Activated CD4-positive, alpha-beta T cell treated with anti-CD3 and anti-CD28 coated beads, Interleukin-2, amount 10 ng/mL, durations not matched to agents 24 days and 14 days (primary cell): ENCODE measurements at regions not wholly inside any gene's neighbourhood (a gene's known extent, or its start where the extent isn't known, plus 50 kb on each side); places are given as distances from the start of the nearest gene placed in this dataset.

Source experiments
- DNase-seq: peaks from one replicate; pipeline ENCODE4 v3.0.0; 2022
- H3K27ac Mint-ChIP-seq: one replicate; pipeline ENCODE4 v1.8.0; 2022; ENCODE audit warnings: mild to moderate bottlenecking, mixed read lengths
- H3K27me3 Mint-ChIP-seq: one replicate; pipeline ENCODE4 v1.8.0; 2022; ENCODE audit warnings: mixed read lengths
- H3K36me3 Mint-ChIP-seq: one replicate; pipeline ENCODE4 v1.8.0; 2022; ENCODE audit warnings: low read depth, mild to moderate bottlenecking, mixed read lengths
- H3K4me1 Mint-ChIP-seq: one replicate; pipeline ENCODE4 v1.8.0; 2021; ENCODE audit warnings: mixed read lengths
- H3K4me3 Mint-ChIP-seq: one replicate; pipeline ENCODE4 v1.8.0; 2022; ENCODE audit warnings: mild to moderate bottlenecking, moderate library complexity, mixed read lengths
- H3K9me3 Mint-ChIP-seq: one replicate; pipeline ENCODE4 v1.8.0; 2021; ENCODE audit warnings: mixed read lengths
- intact Hi-C: fragments of 100-400 bp; cut with micrococcal nuclease; formaldehyde crosslinking; loops from one replicate; pipeline ENCODE4 v1.15.1; 2023

DNA sequence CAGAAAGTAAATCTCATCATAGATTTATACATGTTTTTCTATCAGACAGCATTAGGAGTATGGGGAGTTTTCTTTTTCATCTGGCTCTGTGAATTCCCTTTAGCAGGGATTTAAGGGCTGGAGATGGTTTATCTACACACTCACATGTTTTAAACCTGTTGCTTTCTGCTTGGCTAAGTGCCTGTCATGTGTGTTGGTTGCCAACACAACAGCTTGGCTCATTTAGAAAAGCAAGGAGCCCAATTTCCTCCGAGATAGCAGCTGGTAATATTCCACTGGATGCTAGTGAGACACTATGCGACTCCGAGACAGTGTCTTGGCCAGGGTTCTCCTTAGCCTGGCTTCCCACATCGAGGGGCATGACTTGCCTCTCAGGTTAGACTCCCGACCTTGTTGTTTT is 83.3 kb downstream of the KLF5 start:
- DNase-seq = no peak
- Mint-ChIP-seq H3K36me3 (no peaks in the 10 kb centered on the region), H3K27me3 (no peaks in the 10 kb centered on the region), H3K9me3 (peaks cover 8% of the 10 kb centered on the region), H3K4me1 (no peaks in the 10 kb centered on the region), H3K4me3 (no peak overlapping the region), H3K27ac (no peak overlapping the region)
- intact Hi-C loops = no loop called here

DNA sequence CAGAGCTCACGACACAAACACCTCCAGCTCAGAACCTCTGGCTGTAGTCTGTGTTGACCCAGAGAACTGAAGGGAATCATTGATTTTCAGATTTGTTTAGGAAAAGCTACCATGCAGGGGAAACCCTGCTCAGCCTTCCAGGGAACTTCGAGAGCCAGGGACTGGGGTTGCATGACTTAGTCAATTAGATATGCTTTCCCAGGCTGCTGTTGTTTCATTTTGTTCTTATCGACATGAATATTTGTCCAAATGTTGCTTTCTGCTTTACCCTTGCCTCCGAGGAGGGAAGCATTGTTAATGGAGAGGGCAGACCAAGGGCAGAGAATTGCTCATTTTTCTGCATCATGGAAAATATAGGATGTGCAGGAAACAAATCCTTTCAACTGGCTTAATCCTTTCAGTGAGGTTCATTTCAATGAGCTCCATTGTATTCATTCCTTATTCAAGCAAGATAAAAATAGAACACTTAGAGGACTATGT is 82.5 kb downstream of the KLF5 start:
- intact Hi-C loops = no loop called here
- H3K27ac Mint-ChIP-seq = no peak overlapping the region
- DNase-seq = no peak
- H3K9me3 Mint-ChIP-seq = peaks cover 4% of the 10 kb centered on the region
- no peaks in the 10 kb centered on the region for H3K27me3 Mint-ChIP-seq
- H3K4me3 Mint-ChIP-seq = no peak overlapping the region
- no peaks in the 10 kb centered on the region for H3K36me3 Mint-ChIP-seq
- H3K4me1 Mint-ChIP-seq = no peaks in the 10 kb centered on the region

DNA sequence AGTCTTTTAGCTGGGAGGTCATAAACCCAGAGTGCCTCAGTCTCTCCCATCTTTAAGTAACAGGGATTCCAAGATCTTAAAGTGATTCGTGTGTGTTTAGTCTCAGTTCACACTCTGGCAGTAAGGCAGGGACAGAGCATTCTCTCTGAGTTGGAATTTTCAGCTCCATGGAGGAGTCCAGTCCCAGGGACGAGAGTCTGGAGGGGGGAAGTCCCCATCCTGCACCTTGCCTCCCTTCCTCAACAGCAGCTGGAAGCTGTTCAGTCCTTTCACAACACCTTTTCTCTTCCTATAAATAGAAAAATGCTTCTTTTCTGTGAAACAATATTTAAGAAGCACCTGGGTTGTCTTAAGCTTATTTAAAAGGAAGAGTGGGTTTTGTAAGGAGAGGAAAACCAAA is 82.0 kb downstream of the KLF5 start:
- Mint-ChIP-seq H3K4me1 (no peaks in the 10 kb centered on the region), H3K36me3 (no peaks in the 10 kb centered on the region), H3K27me3 (no peaks in the 10 kb centered on the region), H3K4me3 (no peak overlapping the region), H3K27ac (no peak overlapping the region), H3K9me3 (no peaks in the 10 kb centered on the region)
- intact Hi-C loops = no loop called here
- DNase-seq = no peak

GRCh38 chr13:73138638-73139491 is 80.1 kb downstream of the KLF5 start:
- H3K4me3 Mint-ChIP-seq = no peak overlapping the region
- intact Hi-C loops = no loop called here
- no peak for DNase-seq
- H3K27ac Mint-ChIP-seq = no peak overlapping the region
- H3K4me1 Mint-ChIP-seq = no peaks in the 10 kb centered on the region
- no peaks in the 10 kb centered on the region for H3K36me3 Mint-ChIP-seq
- no peaks in the 10 kb centered on the region for H3K27me3 Mint-ChIP-seq
- no peaks in the 10 kb centered on the region for H3K9me3 Mint-ChIP-seq

GRCh38 chr13:73138276-73138637 is 79.5 kb downstream of the KLF5 start:
- H3K9me3 Mint-ChIP-seq = no peaks in the 10 kb centered on the region

GRCh38 chr13:73136776-73137175 is 78.0 kb downstream of the KLF5 start:
- Mint-ChIP-seq H3K27me3 (no peaks in the 10 kb centered on the region), H3K4me3 (no peak overlapping the region), H3K36me3 (no peaks in the 10 kb centered on the region), H3K9me3 (no peaks in the 10 kb centered on the region), H3K4me1 (no peaks in the 10 kb centered on the region), H3K27ac (no peak overlapping the region)
- no peak for DNase-seq
- intact Hi-C loops = no loop called here

More at GRCh38 chr13:73138276-73138637, 79.5 kb downstream of the KLF5 start:
- Mint-ChIP-seq H3K36me3 (no peaks in the 10 kb centered on the region), H3K27me3 (no peaks in the 10 kb centered on the region), H3K4me1 (no peaks in the 10 kb centered on the region), H3K4me3 (no peak overlapping the region), H3K27ac (no peak overlapping the region)
- intact Hi-C loops = no loop called here
- no peak for DNase-seq

DNA sequence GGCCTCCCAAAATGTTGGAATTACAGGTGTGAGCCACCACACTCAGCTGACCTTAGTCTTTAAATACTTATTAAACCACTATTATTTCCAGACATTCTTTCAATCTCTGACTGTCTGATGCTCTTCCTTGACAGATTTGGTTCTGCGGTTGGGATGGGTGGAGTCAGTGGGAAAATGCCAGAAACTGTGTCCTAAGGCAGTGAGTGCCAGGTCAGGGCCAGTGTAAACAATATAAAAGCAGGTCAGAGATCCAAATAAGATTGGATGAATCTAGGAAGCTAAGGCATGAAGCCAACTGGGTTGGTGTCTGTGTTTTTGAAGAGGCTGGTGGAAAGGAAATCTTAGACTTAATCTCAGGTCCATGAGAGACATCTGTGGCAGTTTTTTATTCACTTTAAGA is 74.7 kb downstream of the KLF5 start:
- intact Hi-C loops = no loop called here
- no peaks in the 10 kb centered on the region for H3K36me3 Mint-ChIP-seq
- DNase-seq = no peak
- no peak overlapping the region for H3K27ac Mint-ChIP-seq
- no peaks in the 10 kb centered on the region for H3K4me1 Mint-ChIP-seq
- H3K27me3 Mint-ChIP-seq = no peaks in the 10 kb centered on the region
- no peak overlapping the region for H3K4me3 Mint-ChIP-seq
- no peaks in the 10 kb centered on the region for H3K9me3 Mint-ChIP-seq

DNA sequence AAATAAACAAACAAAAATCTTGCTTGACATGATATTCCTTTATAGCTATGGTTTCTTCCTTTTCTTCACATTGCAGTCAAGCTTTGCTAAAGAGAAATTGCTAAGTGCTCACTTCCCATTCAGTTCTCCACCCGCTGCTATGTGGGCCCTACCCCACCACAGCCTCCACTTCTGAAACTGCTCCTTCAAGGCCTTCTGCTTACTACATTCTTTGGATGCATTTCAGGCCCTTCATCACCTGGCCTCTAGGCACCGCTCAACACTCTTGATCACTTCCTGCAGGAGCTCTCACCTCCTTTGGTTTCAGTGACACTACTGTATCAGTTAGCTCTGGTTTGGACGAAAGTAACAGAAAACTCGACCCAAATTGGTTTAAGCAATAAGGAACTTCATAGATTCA is 72.4 kb downstream of the KLF5 start:
- DNase-seq = no peak
- H3K27me3 Mint-ChIP-seq = no peaks in the 10 kb centered on the region
- H3K9me3 Mint-ChIP-seq = no peaks in the 10 kb centered on the region
- intact Hi-C loops = no loop called here
- no peak overlapping the region for H3K27ac Mint-ChIP-seq
- no peaks in the 10 kb centered on the region for H3K4me1 Mint-ChIP-seq
- no peak overlapping the region for H3K4me3 Mint-ChIP-seq
- H3K36me3 Mint-ChIP-seq = no peaks in the 10 kb centered on the region

DNA sequence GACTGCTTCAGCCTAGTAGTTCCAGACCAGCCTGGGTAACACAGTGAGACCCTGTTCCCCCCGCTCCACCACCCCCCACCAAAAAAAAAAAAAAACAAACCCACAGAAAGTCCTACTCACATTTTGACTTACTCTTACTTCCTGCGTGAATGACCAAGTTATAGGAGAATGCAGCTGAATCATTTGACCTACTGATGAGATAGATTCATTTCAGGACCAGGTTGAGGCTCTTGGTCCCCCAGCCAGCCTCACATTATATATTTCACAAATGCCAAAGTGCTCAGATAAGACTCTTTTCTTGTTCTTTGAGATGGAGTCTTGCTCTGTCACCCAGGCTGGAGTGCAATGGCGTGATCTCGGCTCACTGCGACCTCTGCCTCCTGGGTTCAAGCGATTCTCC is 70.2 kb downstream of the KLF5 start:
- no peak overlapping the region for H3K4me3 Mint-ChIP-seq
- intact Hi-C loops = no loop called here
- no peaks in the 10 kb centered on the region for H3K36me3 Mint-ChIP-seq
- H3K27me3 Mint-ChIP-seq = no peaks in the 10 kb centered on the region
- no peaks in the 10 kb centered on the region for H3K9me3 Mint-ChIP-seq
- H3K27ac Mint-ChIP-seq = no peak overlapping the region
- DNase-seq = no peak
- no peaks in the 10 kb centered on the region for H3K4me1 Mint-ChIP-seq
